Breast epithelium (tissue), 3 donors: ENCODE measurements at regions not wholly inside any gene's neighbourhood (a gene's known extent, or its start where the extent isn't known, plus 50 kb on each side); places are given as distances from the start of the nearest gene placed in this dataset.

Source experiments
- POLR2AphosphoS5 ChIP-seq, 3 donors: sonication (generic); formaldehyde crosslinking; IDR thresholded peaks; one replicate each; pipeline ENCODE4 v1.6.1; 2017; ENCODE audit warnings: antibody characterized with exemption in 3 of 3
- TF ChIP-seq, protein P1 (sequence below), 3 donors: fragments of 450-650 bp; IDR thresholded peaks; one replicate each; pipeline ENCODE4 v1.5.1; 2016 to 2017; ENCODE audit warnings: antibody characterized with exemption in 3 of 3, mild to moderate bottlenecking in 3 of 3, moderate library complexity in 3 of 3

DNA sequence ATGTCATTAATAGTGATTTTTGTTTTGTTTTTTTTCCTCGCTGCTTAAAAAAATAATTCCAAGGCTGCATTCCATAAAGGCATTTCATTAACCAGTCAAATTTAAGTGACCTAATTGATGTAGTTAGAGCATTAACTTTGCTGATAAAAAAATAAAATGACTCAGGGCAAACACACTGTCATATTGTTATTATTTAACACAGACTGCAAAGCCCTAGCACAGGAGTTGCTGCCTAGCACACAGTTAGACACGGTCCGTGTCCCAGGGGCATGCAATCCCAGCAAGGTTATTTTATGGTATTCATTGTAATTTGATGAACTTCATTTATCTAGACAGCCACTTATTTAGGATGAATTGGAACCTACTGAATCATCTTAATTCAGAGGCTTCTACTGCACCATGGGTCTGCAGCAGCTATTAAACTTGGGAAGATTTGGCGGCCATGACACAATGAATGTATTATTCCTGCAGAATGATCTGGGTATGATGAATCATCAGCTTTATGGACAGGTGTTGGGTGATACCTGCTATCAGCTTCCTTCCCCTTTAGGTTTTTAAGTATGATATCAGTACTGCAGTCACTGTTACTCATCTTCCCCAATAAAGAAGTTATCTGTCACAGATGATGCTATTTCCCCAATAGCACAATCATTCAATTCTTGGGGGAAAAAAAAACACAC, 182.7 kb downstream of the PPARGC1A start:
- no peak for TF ChIP-seq POLR2AphosphoS5 (IDR thresholded peaks at IDR 0.05)
- TF ChIP-seq, protein P1, sequence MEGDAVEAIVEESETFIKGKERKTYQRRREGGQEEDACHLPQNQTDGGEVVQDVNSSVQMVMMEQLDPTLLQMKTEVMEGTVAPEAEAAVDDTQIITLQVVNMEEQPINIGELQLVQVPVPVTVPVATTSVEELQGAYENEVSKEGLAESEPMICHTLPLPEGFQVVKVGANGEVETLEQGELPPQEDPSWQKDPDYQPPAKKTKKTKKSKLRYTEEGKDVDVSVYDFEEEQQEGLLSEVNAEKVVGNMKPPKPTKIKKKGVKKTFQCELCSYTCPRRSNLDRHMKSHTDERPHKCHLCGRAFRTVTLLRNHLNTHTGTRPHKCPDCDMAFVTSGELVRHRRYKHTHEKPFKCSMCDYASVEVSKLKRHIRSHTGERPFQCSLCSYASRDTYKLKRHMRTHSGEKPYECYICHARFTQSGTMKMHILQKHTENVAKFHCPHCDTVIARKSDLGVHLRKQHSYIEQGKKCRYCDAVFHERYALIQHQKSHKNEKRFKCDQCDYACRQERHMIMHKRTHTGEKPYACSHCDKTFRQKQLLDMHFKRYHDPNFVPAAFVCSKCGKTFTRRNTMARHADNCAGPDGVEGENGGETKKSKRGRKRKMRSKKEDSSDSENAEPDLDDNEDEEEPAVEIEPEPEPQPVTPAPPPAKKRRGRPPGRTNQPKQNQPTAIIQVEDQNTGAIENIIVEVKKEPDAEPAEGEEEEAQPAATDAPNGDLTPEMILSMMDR (IDR thresholded peaks at IDR 0.05): no peak
